Nephron (organoid): ENCODE measurements at regions not wholly inside any gene's neighbourhood (a gene's known extent, or its start where the extent isn't known, plus 50 kb on each side); places are given as distances from the start of the nearest gene placed in this dataset.

Experiments
- H3K27ac Mint-ChIP-seq, 3 experiments: 2 replicates each; pipeline ENCODE4 v1.8.0; 2020; ENCODE audit warnings: mixed read lengths in 3 of 3, mild to moderate bottlenecking in 2 of 3, moderate library complexity in 1 of 3
- H3K27me3 Mint-ChIP-seq: 2 replicates; pipeline ENCODE4 v1.8.0; 2021; ENCODE audit warnings: low read depth, mild to moderate bottlenecking, moderate library complexity, mixed read lengths
- H3K36me3 Mint-ChIP-seq: 2 replicates; pipeline ENCODE4 v1.8.0; 2020; ENCODE audit warnings: low read depth, mixed read lengths
- H3K4me1 Mint-ChIP-seq: 2 replicates; pipeline ENCODE4 v1.8.0; 2020; ENCODE audit warnings: mixed read lengths
- H3K4me3 Mint-ChIP-seq, 3 experiments: 2 replicates each; pipeline ENCODE4 v1.8.0; 2020; ENCODE audit warnings: mild to moderate bottlenecking in 3 of 3, mixed read lengths in 3 of 3, moderate library complexity in 2 of 3
- H3K9me3 Mint-ChIP-seq: 2 replicates; pipeline ENCODE4 v1.8.0; 2020; ENCODE audit warnings: mixed read lengths
- CTCF ChIP-seq, 3 experiments: fragments of 200-600 bp; sonication (generic); IDR thresholded peaks; one replicate each; pipeline ENCODE4 v1.5.0; 2021; ENCODE audit warnings: antibody characterized with exemption in 3 of 3; ENCODE audit not compliant: unreplicated experiment in 3 of 3

- Mint-ChIP-seq H3K27ac (peak overlapping the region in 1 of 3 experiments; percentile 24), H3K4me1 (peaks cover 22% of the 10 kb centered on the region), H3K36me3 (no peaks in the 10 kb centered on the region), H3K9me3 (no peaks in the 10 kb centered on the region), H3K27me3 (no peaks in the 10 kb centered on the region), H3K4me3 (no peak overlapping the region)
- TF ChIP-seq CTCF (IDR thresholded peaks at IDR 0.05; ENCODE audit: unreplicated experiment in 3 of 3): no peak
Observed at GRCh38 chr6:76706631-76707030, 634.2 kb upstream of the IMPG1 start.

- H3K27me3 Mint-ChIP-seq: no peaks in the 10 kb centered on the region
- TF ChIP-seq CTCF (IDR thresholded peaks at IDR 0.05; ENCODE audit: unreplicated experiment in 3 of 3): no peak
- H3K4me3 Mint-ChIP-seq: no peak overlapping the region
- H3K36me3 Mint-ChIP-seq: no peaks in the 10 kb centered on the region
- H3K27ac Mint-ChIP-seq: peak overlapping the region in 1 of 3 experiments; percentile 24
- no peaks in the 10 kb centered on the region for H3K9me3 Mint-ChIP-seq
- peaks cover 28% of the 10 kb centered on the region for H3K4me1 Mint-ChIP-seq
Observed at GRCh38 chr6:76706086-76706485, 633.6 kb upstream of the IMPG1 start.

- H3K9me3 Mint-ChIP-seq: no peaks in the 10 kb centered on the region
- H3K27me3 Mint-ChIP-seq: no peaks in the 10 kb centered on the region
- no peak for TF ChIP-seq CTCF (IDR thresholded peaks at IDR 0.05; ENCODE audit: unreplicated experiment in 3 of 3)
- H3K4me1 Mint-ChIP-seq: peaks cover 35% of the 10 kb centered on the region
- H3K27ac Mint-ChIP-seq: no peak overlapping the region
- H3K36me3 Mint-ChIP-seq: no peaks in the 10 kb centered on the region
- H3K4me3 Mint-ChIP-seq: no peak overlapping the region
Observed at GRCh38 chr6:76703786-76704185, 631.3 kb upstream of the IMPG1 start.

- H3K27me3 Mint-ChIP-seq: no peaks in the 10 kb centered on the region
- TF ChIP-seq CTCF (IDR thresholded peaks at IDR 0.05; ENCODE audit: unreplicated experiment in 3 of 3): no peak
- H3K4me3 Mint-ChIP-seq: no peak overlapping the region
- no peaks in the 10 kb centered on the region for H3K36me3 Mint-ChIP-seq
- no peak overlapping the region for H3K27ac Mint-ChIP-seq
- H3K9me3 Mint-ChIP-seq: no peaks in the 10 kb centered on the region
- H3K4me1 Mint-ChIP-seq: peaks cover 35% of the 10 kb centered on the region
Observed at GRCh38 chr6:76703285-76703684, 630.8 kb upstream of the IMPG1 start.

GRCh38 chr6:76702187-76702586 lies 629.7 kb upstream of the IMPG1 start:
- Mint-ChIP-seq H3K9me3 (no peaks in the 10 kb centered on the region), H3K36me3 (no peaks in the 10 kb centered on the region), H3K4me1 (peaks cover 35% of the 10 kb centered on the region), H3K4me3 (no peak overlapping the region), H3K27ac (peak overlapping the region; percentile 10 to 67 (median 18)), H3K27me3 (no peaks in the 10 kb centered on the region)
- TF ChIP-seq CTCF (IDR thresholded peaks at IDR 0.05; ENCODE audit: unreplicated experiment in 3 of 3): no peak

GRCh38 chr6:76701610-76702009 lies 629.1 kb upstream of the IMPG1 start:
- Mint-ChIP-seq H3K27ac (peak overlapping the region; percentile 10 to 67 (median 18)), H3K4me3 (no peak overlapping the region), H3K9me3 (no peaks in the 10 kb centered on the region), H3K36me3 (no peaks in the 10 kb centered on the region), H3K4me1 (peaks cover 34% of the 10 kb centered on the region), H3K27me3 (no peaks in the 10 kb centered on the region)
- peak in 2 of 3 experiments; percentile 22 for TF ChIP-seq CTCF (IDR thresholded peaks at IDR 0.05; ENCODE audit: unreplicated experiment in 3 of 3)
